Stimulated activated naive CD8-positive, alpha-beta T cell treated with anti-CD3 and anti-CD28 coated beads, Interleukin-15, amount 100 ng/mL, for 72 hours (primary cell): ENCODE measurements at regions not wholly inside any gene's neighbourhood (a gene's known extent, or its start where the extent isn't known, plus 50 kb on each side); places are given as distances from the start of the nearest gene placed in this dataset.

Experiments
- ATAC-seq: fragments of 150-1000 bp; cut with Tn5 transposase; 2 replicates; pipeline ENCODE4 v1.10.0; 2021; ENCODE audit warnings: mild to moderate bottlenecking, moderate library complexity
- DNase-seq, 2 donors: peaks; one replicate each; pipeline ENCODE4 v3.0.0; 2021 to 2022
- H3K27ac Mint-ChIP-seq, 2 donors: one replicate each; pipeline ENCODE4 v1.8.0; 2022; ENCODE audit warnings: mild to moderate bottlenecking in 2 of 2, mixed read lengths in 2 of 2, moderate library complexity in 2 of 2
- H3K27me3 Mint-ChIP-seq: one replicate; pipeline ENCODE4 v1.8.0; 2022; ENCODE audit warnings: mixed read lengths
- H3K4me1 Mint-ChIP-seq: one replicate; pipeline ENCODE4 v1.8.0; 2022; ENCODE audit warnings: mild to moderate bottlenecking, mixed read lengths
- H3K4me3 Mint-ChIP-seq, 2 donors: one replicate each; pipeline ENCODE4 v1.8.0; 2022; ENCODE audit warnings: mild to moderate bottlenecking in 2 of 2, mixed read lengths in 2 of 2, moderate library complexity in 1 of 2
- H3K9me3 Mint-ChIP-seq, 2 donors: one replicate each; pipeline ENCODE4 v1.8.0; 2022; ENCODE audit warnings: mixed read lengths in 2 of 2

GRCh38 chr4:20338841-20339240, 87.1 kb downstream of the SLIT2 start:
- no peak for DNase-seq
- Mint-ChIP-seq H3K4me1 (no peaks in the 10 kb centered on the region), H3K4me3 (no peak overlapping the region), H3K9me3 (peaks cover 0 to 6% of the 10 kb centered on the region in 2 donors), H3K27ac (no peak overlapping the region), H3K27me3 (no peaks in the 10 kb centered on the region)
- ATAC-seq = no peak

- Mint-ChIP-seq H3K4me1 (no peaks in the 10 kb centered on the region), H3K27ac (no peak overlapping the region), H3K27me3 (no peaks in the 10 kb centered on the region), H3K4me3 (no peak overlapping the region), H3K9me3 (peaks cover 0 to 6% of the 10 kb centered on the region in 2 donors)
- ATAC-seq (no peak), DNase-seq (no peak)
These were observed 89.5 kb downstream of the SLIT2 start for GRCh38 chr4:20341134-20341738.

GRCh38 chr4:20347531-20347930, 95.8 kb downstream of the SLIT2 start:
- Mint-ChIP-seq H3K27me3 (no peaks in the 10 kb centered on the region), H3K4me3 (no peak overlapping the region)
- no peak for DNase-seq

DNA sequence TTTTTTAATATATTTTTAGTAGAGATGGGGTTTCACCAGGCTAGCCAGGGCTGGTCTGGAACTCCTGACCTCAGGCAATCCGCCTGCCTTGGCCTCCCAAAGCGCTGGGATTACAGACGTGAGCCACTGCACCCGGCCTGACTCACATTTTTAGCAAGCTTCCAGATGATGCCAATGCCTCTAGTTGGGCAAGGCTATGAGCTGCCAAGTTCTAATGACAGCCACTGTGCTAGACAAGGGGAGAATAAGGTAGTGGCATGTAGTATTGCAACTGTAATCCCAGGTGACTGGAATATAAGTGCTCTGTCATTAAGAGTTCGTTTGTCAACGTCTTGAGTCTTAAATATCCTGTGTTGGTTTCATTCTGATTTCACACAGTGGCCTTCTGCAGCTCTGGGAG, 96.7 kb downstream of the SLIT2 start:
- Mint-ChIP-seq H3K4me3 (no peak overlapping the region), H3K9me3 (no peaks in the 10 kb centered on the region), H3K27me3 (no peaks in the 10 kb centered on the region), H3K4me1 (no peaks in the 10 kb centered on the region), H3K27ac (no peak overlapping the region)
- ATAC-seq (no peak), DNase-seq (no peak)

More at GRCh38 chr4:20347531-20347930, 95.8 kb downstream of the SLIT2 start:
- Mint-ChIP-seq H3K27ac (no peak overlapping the region), H3K9me3 (peaks cover 0 to 6% of the 10 kb centered on the region in 2 donors), H3K4me1 (no peaks in the 10 kb centered on the region)
- no peak for ATAC-seq

DNA sequence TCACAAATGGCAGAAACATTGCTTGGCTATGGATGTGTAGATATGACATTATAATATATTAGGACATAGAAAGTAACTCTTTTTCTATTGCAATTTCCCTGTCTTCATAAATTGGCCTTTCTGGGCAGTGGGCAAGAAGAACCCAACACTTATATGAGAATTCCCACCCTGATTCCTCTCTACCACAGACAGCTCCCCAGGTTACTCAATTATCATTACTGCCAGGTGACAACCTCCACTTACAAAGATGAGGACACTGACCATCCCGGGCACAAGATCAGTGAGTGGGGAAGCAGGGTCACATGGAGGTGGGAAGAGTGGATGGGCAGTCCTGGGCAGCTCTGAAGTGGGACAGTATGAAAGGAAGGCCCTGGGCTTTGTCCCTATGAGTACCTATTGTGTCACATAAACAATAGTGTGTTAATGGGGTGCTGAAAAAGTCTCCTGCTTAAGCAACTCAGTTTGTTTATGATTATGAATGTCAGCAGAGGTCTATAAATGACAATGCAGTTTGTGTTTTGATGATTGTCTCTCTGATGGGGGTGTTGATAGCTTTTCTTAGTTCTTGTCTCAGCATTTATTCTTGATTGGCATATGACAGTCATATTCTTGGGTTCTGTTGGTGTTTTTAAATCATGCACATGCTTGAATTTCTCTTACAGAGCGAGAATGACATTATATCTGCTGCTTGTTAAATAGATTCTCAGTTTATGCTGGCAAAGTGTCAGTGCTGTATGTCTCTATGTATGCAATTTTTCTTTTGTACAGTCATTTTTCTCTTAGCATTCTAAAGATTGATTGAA, 99.9 kb downstream of the SLIT2 start:
- no peak overlapping the region for H3K27ac Mint-ChIP-seq
- H3K9me3 Mint-ChIP-seq = no peaks in the 10 kb centered on the region
- no peak overlapping the region for H3K4me3 Mint-ChIP-seq
- no peak for DNase-seq
- ATAC-seq = no peak
- H3K27me3 Mint-ChIP-seq = no peaks in the 10 kb centered on the region
- H3K4me1 Mint-ChIP-seq = no peaks in the 10 kb centered on the region

GRCh38 chr4:20352163-20352431, 100.4 kb downstream of the SLIT2 start:
- H3K9me3 Mint-ChIP-seq = no peaks in the 10 kb centered on the region
- no peaks in the 10 kb centered on the region for H3K4me1 Mint-ChIP-seq
- no peak for DNase-seq
- H3K27ac Mint-ChIP-seq = no peak overlapping the region
- ATAC-seq = no peak
- no peaks in the 10 kb centered on the region for H3K27me3 Mint-ChIP-seq
- H3K4me3 Mint-ChIP-seq = no peak overlapping the region

- Mint-ChIP-seq H3K4me1 (no peaks in the 10 kb centered on the region), H3K27ac (no peak overlapping the region), H3K27me3 (no peaks in the 10 kb centered on the region), H3K4me3 (no peak overlapping the region), H3K9me3 (no peaks in the 10 kb centered on the region)
- no peak for ATAC-seq
- no peak for DNase-seq
These were observed 101.9 kb downstream of the SLIT2 start for GRCh38 chr4:20353646-20354045.

DNA sequence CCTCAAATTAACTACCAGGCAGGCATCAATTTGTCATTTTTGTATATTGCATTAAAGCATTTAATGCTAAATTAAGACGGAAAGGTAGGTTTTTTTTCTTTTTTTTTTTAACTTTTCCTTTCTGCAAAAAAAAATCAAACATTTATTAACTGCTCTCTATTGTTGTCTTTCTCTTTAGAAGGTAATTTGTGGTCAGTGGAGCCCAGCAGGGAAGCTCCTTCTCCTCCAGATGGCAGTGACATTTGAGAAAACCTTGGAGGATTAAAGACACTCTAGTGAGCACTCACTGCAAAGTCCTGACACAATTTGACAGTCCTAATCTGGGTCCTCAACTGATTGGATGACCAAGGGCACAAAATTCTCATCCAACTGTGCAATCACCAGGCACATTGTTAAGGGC, 102.4 kb downstream of the SLIT2 start:
- no peak overlapping the region for H3K27ac Mint-ChIP-seq
- peaks cover 0 to 2% of the 10 kb centered on the region in 2 donors for H3K9me3 Mint-ChIP-seq
- no peak overlapping the region for H3K4me3 Mint-ChIP-seq
- no peaks in the 10 kb centered on the region for H3K4me1 Mint-ChIP-seq
- no peak for ATAC-seq
- DNase-seq = no peak
- no peaks in the 10 kb centered on the region for H3K27me3 Mint-ChIP-seq

- Mint-ChIP-seq H3K27me3 (no peaks in the 10 kb centered on the region), H3K4me3 (no peak overlapping the region), H3K4me1 (no peaks in the 10 kb centered on the region), H3K27ac (no peak overlapping the region), H3K9me3 (peaks cover 0 to 9% of the 10 kb centered on the region in 2 donors)
- no peak for ATAC-seq
- no peak for DNase-seq
These were observed 104.9 kb downstream of the SLIT2 start for GRCh38 chr4:20356565-20356964.

DNA sequence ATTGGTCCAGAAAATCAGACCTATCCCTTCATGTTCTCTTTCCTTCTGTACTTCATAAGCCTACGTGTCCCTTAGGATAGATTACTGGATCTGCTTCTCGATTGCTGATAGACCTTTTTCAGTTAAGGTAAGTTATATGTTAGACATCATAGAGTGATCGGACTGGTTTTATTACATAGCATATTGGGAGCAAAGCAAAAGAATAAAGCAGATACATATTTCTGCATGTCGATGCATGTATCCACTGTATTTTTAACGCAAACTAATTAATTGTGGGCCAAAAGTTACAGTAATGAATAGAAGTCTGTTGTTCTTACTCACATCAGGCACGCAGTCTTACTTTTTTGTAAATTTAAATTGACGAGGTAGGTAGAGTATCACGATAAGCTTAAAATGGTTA, 106.4 kb downstream of the SLIT2 start:
- Mint-ChIP-seq H3K4me3 (no peak overlapping the region), H3K27ac (no peak overlapping the region), H3K9me3 (peaks cover 0 to 9% of the 10 kb centered on the region in 2 donors), H3K4me1 (no peaks in the 10 kb centered on the region), H3K27me3 (no peaks in the 10 kb centered on the region)
- DNase-seq (no peak), ATAC-seq (no peak)

DNA sequence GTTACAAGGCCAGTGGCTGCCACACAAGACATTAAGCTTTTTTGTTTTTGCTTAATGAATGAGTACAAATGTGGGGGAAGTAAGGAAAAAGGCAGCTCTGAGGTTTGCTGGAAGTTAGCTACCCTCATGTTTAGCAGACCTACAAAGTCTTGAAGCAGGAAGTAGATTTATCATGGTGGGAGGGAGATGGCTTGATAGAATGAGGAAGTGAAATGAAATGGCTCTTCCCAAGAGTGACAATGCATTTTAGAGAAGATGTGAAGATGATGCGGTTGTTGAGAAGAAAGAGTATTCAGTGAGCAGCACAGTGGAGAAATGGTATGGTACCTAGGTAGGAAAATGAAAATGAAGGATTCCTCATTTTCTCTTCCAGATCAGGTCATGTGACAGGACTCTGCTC, 108.0 kb downstream of the SLIT2 start:
- Mint-ChIP-seq H3K4me1 (no peaks in the 10 kb centered on the region), H3K4me3 (no peak overlapping the region), H3K27me3 (no peaks in the 10 kb centered on the region), H3K9me3 (peaks cover 0 to 9% of the 10 kb centered on the region in 2 donors), H3K27ac (no peak overlapping the region)
- ATAC-seq (no peak), DNase-seq (no peak)

DNA sequence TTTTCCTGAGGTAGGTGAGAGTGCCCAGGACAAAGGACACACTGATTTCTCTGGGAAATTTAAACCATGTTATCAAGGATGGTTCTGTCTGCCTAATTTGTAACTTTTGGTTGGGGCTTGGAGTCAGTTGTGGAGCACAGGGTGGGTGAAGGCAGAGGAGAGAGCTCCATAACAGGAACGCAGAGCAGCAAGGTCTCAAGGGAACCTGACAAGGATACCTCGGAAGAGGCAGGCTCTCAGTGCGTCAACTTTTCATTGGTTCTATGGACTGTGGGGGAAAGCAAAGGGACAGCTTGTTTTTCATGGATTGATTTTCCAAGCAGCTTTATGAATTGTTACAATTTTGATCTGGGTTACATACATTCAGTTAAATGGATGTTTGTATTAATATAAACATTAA, 110.4 kb downstream of the SLIT2 start:
- peaks cover 0 to 9% of the 10 kb centered on the region in 2 donors for H3K9me3 Mint-ChIP-seq
- ATAC-seq (no peak), DNase-seq (no peak)
- no peak overlapping the region for H3K27ac Mint-ChIP-seq
- no peaks in the 10 kb centered on the region for H3K4me1 Mint-ChIP-seq
- no peaks in the 10 kb centered on the region for H3K27me3 Mint-ChIP-seq
- H3K4me3 Mint-ChIP-seq = no peak overlapping the region

- Mint-ChIP-seq H3K27me3 (no peaks in the 10 kb centered on the region), H3K4me1 (no peaks in the 10 kb centered on the region)
These were observed 113.3 kb downstream of the SLIT2 start for GRCh38 chr4:20364969-20365368.

GRCh38 chr4:20367446-20367845, 115.7 kb downstream of the SLIT2 start:
- Mint-ChIP-seq H3K9me3 (peaks cover 0 to 5% of the 10 kb centered on the region in 2 donors), H3K4me1 (no peaks in the 10 kb centered on the region), H3K4me3 (no peak overlapping the region), H3K27ac (no peak overlapping the region), H3K27me3 (no peaks in the 10 kb centered on the region)
- DNase-seq (no peak), ATAC-seq (no peak)

More at GRCh38 chr4:20364969-20365368, 113.3 kb downstream of the SLIT2 start:
- ATAC-seq (no peak), DNase-seq (no peak)
- H3K4me3 Mint-ChIP-seq = no peak overlapping the region
- no peak overlapping the region for H3K27ac Mint-ChIP-seq
- no peaks in the 10 kb centered on the region for H3K9me3 Mint-ChIP-seq

DNA sequence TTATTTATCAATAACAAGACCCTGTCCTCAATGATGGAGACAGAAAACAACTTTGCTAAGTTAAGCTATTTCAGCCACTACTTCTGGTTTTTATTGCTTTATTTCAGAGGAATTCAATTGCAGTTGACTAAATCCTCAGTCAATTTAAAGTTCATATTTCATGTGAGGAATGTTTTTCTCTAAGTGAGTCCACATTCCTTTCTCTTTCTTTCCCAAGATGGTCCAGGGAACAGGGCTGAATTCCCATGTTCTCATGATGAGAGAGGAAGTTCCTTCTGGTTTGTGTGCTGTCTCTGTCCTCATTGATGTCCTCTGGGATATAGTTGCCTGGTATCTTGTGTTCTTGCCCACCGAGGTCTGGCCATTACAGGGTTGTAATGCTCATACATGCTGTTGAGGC, 117.2 kb downstream of the SLIT2 start:
- H3K4me1 Mint-ChIP-seq = no peaks in the 10 kb centered on the region
- no peak for DNase-seq
- no peak overlapping the region for H3K4me3 Mint-ChIP-seq
- no peaks in the 10 kb centered on the region for H3K27me3 Mint-ChIP-seq
- peaks cover 0 to 5% of the 10 kb centered on the region in 2 donors for H3K9me3 Mint-ChIP-seq
- H3K27ac Mint-ChIP-seq = no peak overlapping the region
- no peak for ATAC-seq

- H3K4me3 Mint-ChIP-seq = no peak overlapping the region
- peaks cover 0 to 5% of the 10 kb centered on the region in 2 donors for H3K9me3 Mint-ChIP-seq
- DNase-seq = no peak
- no peak overlapping the region for H3K27ac Mint-ChIP-seq
- ATAC-seq = no peak
- no peaks in the 10 kb centered on the region for H3K27me3 Mint-ChIP-seq
- H3K4me1 Mint-ChIP-seq = no peaks in the 10 kb centered on the region
These were observed 118.6 kb downstream of the SLIT2 start for GRCh38 chr4:20370274-20370673.

DNA sequence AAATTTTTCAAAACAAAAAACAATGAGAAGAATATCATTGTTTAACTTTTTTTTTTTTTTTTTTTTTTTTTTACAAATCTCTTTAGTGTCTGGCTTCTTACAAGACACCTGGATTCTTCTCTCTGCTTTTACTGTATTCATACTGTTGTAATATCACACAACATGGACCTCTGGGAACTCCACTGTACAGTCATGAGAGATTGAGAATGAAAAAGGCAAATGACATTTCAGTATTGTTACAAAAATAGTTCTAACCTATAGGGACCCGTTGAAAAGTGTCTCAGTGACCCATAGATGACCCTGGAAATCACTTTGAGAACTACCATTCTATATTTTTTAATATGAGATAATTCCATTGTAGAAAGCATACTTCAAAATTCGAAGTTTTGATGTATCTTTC, 124.4 kb downstream of the SLIT2 start:
- Mint-ChIP-seq H3K27me3 (peaks cover 10% of the 10 kb centered on the region), H3K4me3 (no peak overlapping the region), H3K27ac (no peak overlapping the region), H3K4me1 (no peaks in the 10 kb centered on the region), H3K9me3 (peaks cover 0 to 8% of the 10 kb centered on the region in 2 donors)
- ATAC-seq = no peak
- DNase-seq = no peak
